Activated T-helper 1 cell treated with anti-CD3 and anti-CD28 coated beads, Interleukin-12 subunit alpha, Interleukin-12 subunit beta, Interleukin-2, Interleukin-4 antibody, amounts not matched to agents 30 ng/mL and 10 ng/mL and 1 ng/mL, durations not matched to agents 14 hours and 24 hours and 36 hours (primary cell): ENCODE measurements at regions not wholly inside any gene's neighbourhood (a gene's known extent, or its start where the extent isn't known, plus 50 kb on each side); places are given as distances from the start of the nearest gene placed in this dataset.

Experiments
- DNase-seq: peaks from one replicate; pipeline ENCODE4 v3.0.0; 2021; ENCODE audit warnings: low spot score
- H3K27ac Mint-ChIP-seq: one replicate; pipeline ENCODE4 v1.8.0; 2021; ENCODE audit warnings: mild to moderate bottlenecking, mixed read lengths
- H3K27me3 Mint-ChIP-seq: one replicate; pipeline ENCODE4 v1.8.0; 2022; ENCODE audit warnings: mild to moderate bottlenecking, moderate library complexity, mixed read lengths; ENCODE audit not compliant: insufficient read depth
- H3K36me3 Mint-ChIP-seq: one replicate; pipeline ENCODE4 v1.8.0; 2021; ENCODE audit warnings: low read depth, mixed read lengths
- H3K4me1 Mint-ChIP-seq: one replicate; pipeline ENCODE4 v1.8.0; 2021; ENCODE audit warnings: low read depth, mixed read lengths
- H3K4me3 Mint-ChIP-seq: one replicate; pipeline ENCODE4 v1.8.0; 2021; ENCODE audit warnings: mild to moderate bottlenecking, moderate library complexity, mixed read lengths
- H3K9me3 Mint-ChIP-seq: one replicate; pipeline ENCODE4 v1.8.0; 2021; ENCODE audit warnings: mixed read lengths
- intact Hi-C: fragments of 100-400 bp; cut with micrococcal nuclease; formaldehyde crosslinking; loops from one replicate; pipeline ENCODE4 v1.15.1; 2024

- DNase-seq, result no peak
- Mint-ChIP-seq H3K27me3 (no peaks in the 10 kb centered on the region), H3K27ac (no peak overlapping the region), H3K4me1 (no peaks in the 10 kb centered on the region), H3K9me3 (no peaks in the 10 kb centered on the region), H3K4me3 (no peak overlapping the region), H3K36me3 (no peaks in the 10 kb centered on the region)
- intact Hi-C loops, result no loop called here
Observed at GRCh38 chr9:22389271-22389670, 57.4 kb upstream of the DMRTA1 start.

- H3K4me3 Mint-ChIP-seq, result no peak overlapping the region
Observed at GRCh38 chr9:22392523-22392922, 54.1 kb upstream of the DMRTA1 start.

GRCh38 chr9:22395687-22396141 is 50.9 kb upstream of the DMRTA1 start:
- H3K36me3 Mint-ChIP-seq, result no peaks in the 10 kb centered on the region
- no peaks in the 10 kb centered on the region for H3K4me1 Mint-ChIP-seq
- intact Hi-C loops, result no loop called here
- H3K9me3 Mint-ChIP-seq, result no peaks in the 10 kb centered on the region
- H3K27me3 Mint-ChIP-seq, result no peaks in the 10 kb centered on the region
- H3K4me3 Mint-ChIP-seq, result no peak overlapping the region
- DNase-seq, result no peak
- no peak overlapping the region for H3K27ac Mint-ChIP-seq

More at GRCh38 chr9:22392523-22392922, 54.1 kb upstream of the DMRTA1 start:
- Mint-ChIP-seq H3K4me1 (no peaks in the 10 kb centered on the region), H3K9me3 (no peaks in the 10 kb centered on the region), H3K27ac (no peak overlapping the region), H3K27me3 (no peaks in the 10 kb centered on the region), H3K36me3 (no peaks in the 10 kb centered on the region)
- no peak for DNase-seq
- intact Hi-C loops, result no loop called here
